SKM-1 treated with dmso at 0.1 percent for 144 hours (cell line): ENCODE measurements at regions not wholly inside any gene's neighbourhood (a gene's known extent, or its start where the extent isn't known, plus 50 kb on each side); places are given as distances from the start of the nearest gene placed in this dataset.
"Not testable (repeated sequence)": the region's sequence is repeated elsewhere in the genome, so short reads cannot be mapped to it uniquely, and the experiment has no call there.

Source experiments
- DNase-seq: peaks from one replicate; lab custom pipeline; 2025; ENCODE audit not compliant: unreplicated experiment; lab: John Stamatoyannopoulos, UW

DNA sequence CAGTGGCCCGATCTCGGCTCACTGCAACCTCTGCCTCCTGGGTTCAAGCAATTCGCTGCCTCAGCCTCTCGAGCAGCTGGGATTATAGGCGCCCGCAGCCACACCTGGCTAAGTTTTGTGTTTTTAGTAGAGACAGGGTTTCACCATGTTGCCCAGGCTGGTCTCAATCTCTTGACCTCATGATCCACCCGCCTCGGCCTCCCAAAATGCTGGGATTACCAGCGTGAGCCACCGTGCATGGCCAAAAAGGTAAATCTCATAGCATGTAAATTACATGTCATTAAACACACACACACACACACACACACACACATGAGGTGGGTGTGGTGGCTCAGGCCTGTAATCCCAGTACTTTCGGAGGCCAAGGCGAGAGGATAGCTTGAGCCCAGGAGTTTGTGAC lies 53.7 kb upstream of the SEPTIN5 start:
- DNase-seq = not testable (repeated sequence)

DNA sequence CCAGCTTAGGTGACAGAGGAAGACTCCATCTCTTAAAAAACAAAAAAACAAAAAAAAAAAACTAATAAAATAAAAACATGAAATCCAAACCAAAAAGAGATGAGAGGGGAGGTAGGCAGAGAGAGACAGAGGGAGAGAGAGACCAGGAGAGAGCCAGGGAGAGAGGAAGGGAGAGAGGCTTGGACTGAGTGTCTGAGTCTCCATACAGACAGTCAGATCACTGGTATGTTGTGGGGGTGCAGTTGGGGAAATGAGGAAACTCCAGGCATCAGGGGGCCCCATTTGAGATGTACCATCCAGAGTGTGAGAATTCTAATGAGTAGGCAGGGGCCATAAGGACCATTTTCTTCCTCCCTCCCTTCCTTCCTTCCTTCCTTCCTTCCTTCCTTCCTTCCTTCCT lies 53.1 kb upstream of the SEPTIN5 start:
- no peak for DNase-seq

DNA sequence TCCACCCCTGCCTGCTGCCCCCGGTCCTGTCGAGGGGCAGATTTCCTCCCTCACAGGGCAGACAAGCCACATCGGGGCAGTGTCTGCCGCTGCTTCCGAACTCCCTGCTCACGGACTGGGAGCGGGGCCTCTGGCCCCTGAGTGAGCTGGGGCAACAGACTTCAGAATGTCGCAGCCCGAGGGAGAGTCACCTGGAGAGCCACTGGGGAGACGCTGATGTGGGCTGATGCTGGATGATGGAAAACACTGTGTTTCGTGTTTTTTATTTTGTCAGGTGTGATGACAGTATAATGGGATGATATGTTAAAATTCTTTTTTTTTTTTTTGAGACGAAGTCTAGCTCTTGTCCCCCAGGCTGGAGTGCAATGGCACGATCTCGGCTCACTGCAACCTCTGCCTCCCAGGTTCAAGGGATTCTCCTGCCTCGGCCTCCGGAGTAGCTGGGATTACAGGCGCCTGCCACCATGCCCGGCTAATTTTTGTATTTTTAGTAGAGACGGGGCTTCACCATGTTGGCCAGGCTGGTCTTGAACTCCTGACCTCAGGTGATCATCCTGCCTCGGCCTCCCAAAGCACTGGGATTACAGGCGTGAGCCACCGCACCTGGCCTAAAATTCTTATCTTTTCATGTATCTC lies 52.1 kb upstream of the SEPTIN5 start:
- DNase-seq = not testable (repeated sequence)

DNA sequence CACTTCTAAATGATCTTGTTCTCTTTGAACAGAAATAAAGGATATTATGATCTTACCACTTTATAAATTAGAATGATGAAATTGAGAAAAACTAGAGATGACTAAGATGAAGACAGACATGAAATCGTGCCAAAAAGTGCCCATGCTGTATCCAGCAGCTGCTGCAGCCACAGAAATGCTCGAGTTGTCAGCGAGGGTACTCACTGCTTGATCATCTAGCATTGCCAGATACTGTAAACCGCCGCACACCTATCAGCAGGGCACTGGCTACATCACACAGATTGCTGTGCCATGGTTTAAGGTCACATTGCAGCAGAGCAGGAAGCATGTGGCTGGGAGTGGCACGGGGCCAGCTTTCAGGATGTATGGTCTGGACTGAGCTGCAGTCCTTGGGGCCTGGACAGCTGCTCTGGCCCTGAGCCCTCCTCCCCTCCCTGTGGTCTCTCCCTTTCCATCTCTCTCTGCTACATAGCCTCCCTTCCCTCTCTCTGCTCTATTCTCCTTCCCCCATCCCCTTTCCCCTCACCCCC lies 51.0 kb upstream of the SEPTIN5 start:
- peak; percentile 22 for DNase-seq

DNA sequence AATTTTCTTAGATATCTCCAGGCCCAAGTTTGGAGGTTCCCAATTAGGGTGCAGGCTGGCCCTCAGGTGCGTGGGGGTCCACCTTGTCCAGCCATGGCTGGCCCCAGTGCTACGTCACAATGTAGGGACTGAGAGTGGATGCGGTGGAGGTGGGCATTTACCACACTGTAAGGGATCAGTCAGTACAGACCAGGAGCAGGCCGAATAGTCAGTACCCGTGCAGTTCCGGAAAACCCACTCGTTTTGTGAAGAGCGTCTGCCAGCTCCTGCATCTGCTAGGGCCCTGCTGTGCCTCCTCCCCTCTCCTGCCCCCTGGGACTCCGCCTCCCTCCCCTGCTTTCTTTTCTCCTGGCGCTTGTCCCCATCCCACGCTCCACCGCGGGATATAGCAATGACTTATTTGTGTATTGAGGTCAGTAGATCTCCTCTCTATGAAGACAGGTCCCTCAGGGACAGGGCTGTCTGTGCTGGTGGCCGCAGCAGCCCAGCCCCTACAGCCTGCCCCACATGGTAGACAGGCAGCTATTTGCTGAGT lies 50.4 kb upstream of the SEPTIN5 start:
- no peak for DNase-seq

DNA sequence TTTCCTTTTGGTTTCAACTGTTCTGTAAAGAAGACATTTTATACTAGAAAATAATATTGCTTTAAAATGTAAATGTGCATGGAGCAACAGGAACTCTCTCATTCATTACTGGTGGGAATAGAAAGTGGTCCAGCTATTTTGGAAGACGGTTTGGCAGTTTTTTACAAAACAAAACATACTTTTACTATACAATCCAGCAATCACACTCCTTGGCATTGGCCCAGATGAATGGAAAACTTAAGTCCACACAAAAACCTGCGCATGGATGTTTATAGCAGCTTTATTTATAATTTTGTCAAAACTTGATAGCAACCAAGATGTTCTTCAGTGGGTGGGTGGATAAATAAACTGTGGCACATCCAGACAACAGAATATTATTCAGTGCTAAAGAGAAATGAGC lies 49.9 kb upstream of the SEPTIN5 start:
- DNase-seq = no peak
